ENCODE measurements at regions not wholly inside any gene's neighbourhood (a gene's known extent, or its start where the extent isn't known, plus 50 kb on each side); places are given as distances from the start of the nearest gene placed in this dataset.
"Not testable (repeated sequence)": the region's sequence is repeated elsewhere in the genome, so short reads cannot be mapped to it uniquely, and the experiment has no call there.

DNA sequence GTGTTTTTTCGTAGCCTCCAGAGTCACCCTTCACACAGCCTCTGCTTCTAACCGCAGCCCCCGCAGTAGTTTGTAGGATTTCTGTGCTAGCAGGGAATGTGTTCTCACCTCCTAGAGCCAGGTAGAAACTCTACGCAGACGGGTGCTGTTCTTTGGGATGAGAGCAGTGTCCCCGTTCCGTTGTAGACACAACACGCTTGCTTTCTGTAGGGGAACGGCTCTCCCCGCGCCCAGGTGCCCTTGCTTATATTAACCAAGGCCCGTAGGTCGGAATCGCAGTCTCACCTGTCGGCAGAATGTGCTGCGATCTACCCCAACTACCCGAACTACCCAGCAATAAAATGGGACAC is 111.8 kb upstream of the NBPF11 start:
- H3K9me3 ChIP-seq (ENCODE audit: low read length) = no peaks in the 10 kb centered on the region
- H3K79me2 ChIP-seq (ENCODE audit: insufficient read depth, low read length) = no peaks in the 10 kb centered on the region
- no peaks in the 10 kb centered on the region for H3F3A ChIP-seq (ENCODE audit: insufficient read depth, low read length)
- no peak overlapping the region for H3K27ac ChIP-seq (ENCODE audit: low read depth, low read length, poor library complexity, severe bottlenecking)
- H3K4me2 ChIP-seq (ENCODE audit: low read length) = peak overlapping the region; percentile 91
- no peaks in the 10 kb centered on the region for H3K36me3 ChIP-seq (ENCODE audit: insufficient read depth, low read length)
- TF ChIP-seq EZH2 (IDR thresholded peaks at IDR 0.05; ENCODE audit: borderline replicate concordance, low read length) = no peak
- TF ChIP-seq, protein P1, sequence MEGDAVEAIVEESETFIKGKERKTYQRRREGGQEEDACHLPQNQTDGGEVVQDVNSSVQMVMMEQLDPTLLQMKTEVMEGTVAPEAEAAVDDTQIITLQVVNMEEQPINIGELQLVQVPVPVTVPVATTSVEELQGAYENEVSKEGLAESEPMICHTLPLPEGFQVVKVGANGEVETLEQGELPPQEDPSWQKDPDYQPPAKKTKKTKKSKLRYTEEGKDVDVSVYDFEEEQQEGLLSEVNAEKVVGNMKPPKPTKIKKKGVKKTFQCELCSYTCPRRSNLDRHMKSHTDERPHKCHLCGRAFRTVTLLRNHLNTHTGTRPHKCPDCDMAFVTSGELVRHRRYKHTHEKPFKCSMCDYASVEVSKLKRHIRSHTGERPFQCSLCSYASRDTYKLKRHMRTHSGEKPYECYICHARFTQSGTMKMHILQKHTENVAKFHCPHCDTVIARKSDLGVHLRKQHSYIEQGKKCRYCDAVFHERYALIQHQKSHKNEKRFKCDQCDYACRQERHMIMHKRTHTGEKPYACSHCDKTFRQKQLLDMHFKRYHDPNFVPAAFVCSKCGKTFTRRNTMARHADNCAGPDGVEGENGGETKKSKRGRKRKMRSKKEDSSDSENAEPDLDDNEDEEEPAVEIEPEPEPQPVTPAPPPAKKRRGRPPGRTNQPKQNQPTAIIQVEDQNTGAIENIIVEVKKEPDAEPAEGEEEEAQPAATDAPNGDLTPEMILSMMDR (IDR thresholded peaks at IDR 0.05; ENCODE audit: low read length) = no peak
- no peaks in the 10 kb centered on the region for H3K27me3 ChIP-seq (ENCODE audit: insufficient read depth, low read length)
- H4K20me1 ChIP-seq (ENCODE audit: insufficient read depth, low read length) = no peaks in the 10 kb centered on the region
- no peaks in the 10 kb centered on the region for H3K9me2 ChIP-seq (ENCODE audit: low read depth, low read length)
- H3K9ac ChIP-seq (ENCODE audit: low read length) = peak overlapping the region; percentile 39
- H2AFZ ChIP-seq (ENCODE audit: low read length) = peak overlapping the region; percentile 5; the same call in 1 of the 2 replicates
- peaks cover 13% of the 10 kb centered on the region for H3K4me1 ChIP-seq (ENCODE audit: insufficient read depth, low read length, severe bottlenecking)
- peak overlapping the region; percentile 60 for H3K4me3 ChIP-seq (ENCODE audit: low read depth, low read length, poor library complexity, severe bottlenecking)

DNA sequence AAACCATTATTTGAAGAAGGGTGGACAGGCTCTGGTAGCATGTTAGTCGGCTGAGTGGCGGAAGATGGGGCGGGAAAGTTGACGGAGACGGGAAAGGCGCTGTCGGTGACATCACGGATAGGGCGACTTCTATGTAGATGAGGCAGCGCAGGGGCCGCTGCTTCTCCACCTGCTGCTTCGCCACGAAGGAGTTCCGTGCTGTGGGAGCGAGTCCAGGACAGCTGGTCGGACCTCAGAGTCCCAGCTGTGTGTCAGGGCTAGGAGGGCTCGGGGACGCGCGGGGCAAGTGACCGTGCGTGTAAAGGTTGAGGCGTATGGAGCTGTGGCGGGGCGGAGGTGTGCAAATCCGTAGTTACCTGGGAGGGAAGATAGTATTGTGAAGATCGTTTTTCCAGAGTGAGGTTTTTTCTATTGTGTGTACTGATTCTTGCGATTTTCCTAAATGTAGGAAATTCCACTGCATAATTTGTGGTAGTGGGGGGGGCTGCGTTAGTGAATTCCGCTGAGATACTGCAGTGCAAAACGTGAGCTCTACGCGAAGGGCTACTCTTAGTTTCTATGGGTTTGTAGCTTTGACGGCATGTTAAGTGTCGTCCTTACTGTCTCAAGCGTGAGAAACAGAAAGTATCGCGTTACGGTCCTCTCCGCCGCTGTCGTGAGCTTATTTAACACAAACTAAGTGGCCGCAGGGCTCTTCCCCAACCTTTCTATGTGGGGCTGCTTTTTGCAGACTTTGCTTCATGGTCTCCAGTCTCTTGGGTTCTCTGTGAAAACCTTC is 111.2 kb upstream of the NBPF11 start:
- H3K36me3 ChIP-seq (ENCODE audit: insufficient read depth, low read length) = no peaks in the 10 kb centered on the region
- peak overlapping the region; percentile 30; the same call in 1 of the 2 replicates for H2AFZ ChIP-seq (ENCODE audit: low read length)
- no peaks in the 10 kb centered on the region for H3K9me3 ChIP-seq (ENCODE audit: low read length)
- no peaks in the 10 kb centered on the region for H3F3A ChIP-seq (ENCODE audit: insufficient read depth, low read length)
- peak overlapping the region; percentile 39 for H3K9ac ChIP-seq (ENCODE audit: low read length)
- peak overlapping the region; percentile 91 for H3K4me2 ChIP-seq (ENCODE audit: low read length)
- H3K27me3 ChIP-seq (ENCODE audit: insufficient read depth, low read length) = no peaks in the 10 kb centered on the region
- peak overlapping the region; percentile 60 for H3K4me3 ChIP-seq (ENCODE audit: low read depth, low read length, poor library complexity, severe bottlenecking)
- no peaks in the 10 kb centered on the region for H4K20me1 ChIP-seq (ENCODE audit: insufficient read depth, low read length)
- peaks cover 13% of the 10 kb centered on the region for H3K4me1 ChIP-seq (ENCODE audit: insufficient read depth, low read length, severe bottlenecking)
- H3K9me2 ChIP-seq (ENCODE audit: low read depth, low read length) = no peaks in the 10 kb centered on the region
- TF ChIP-seq, protein P1 (IDR thresholded peaks at IDR 0.05; ENCODE audit: low read length) = no peak
- TF ChIP-seq EZH2 (IDR thresholded peaks at IDR 0.05; ENCODE audit: borderline replicate concordance, low read length) = no peak
- no peak overlapping the region for H3K27ac ChIP-seq (ENCODE audit: low read depth, low read length, poor library complexity, severe bottlenecking)
- H3K79me2 ChIP-seq (ENCODE audit: insufficient read depth, low read length) = no peaks in the 10 kb centered on the region

DNA sequence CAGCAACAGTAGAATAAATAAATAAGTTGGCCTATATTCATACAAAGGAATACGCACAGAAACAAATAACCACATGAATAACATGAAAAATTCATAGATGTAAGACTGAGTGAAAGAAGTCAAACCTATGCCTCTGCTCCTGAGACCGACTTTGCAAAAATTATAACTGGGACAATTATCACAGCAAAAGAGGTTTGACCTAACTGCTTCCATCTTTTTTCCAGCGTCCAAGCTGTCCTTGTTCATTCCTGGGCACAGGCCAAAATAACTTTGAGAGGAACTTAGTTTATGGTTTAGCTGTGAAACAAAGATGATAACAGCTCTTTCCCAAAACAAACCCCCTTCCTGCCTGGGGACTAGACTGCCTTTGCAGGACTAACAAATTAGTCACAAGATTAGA is 109.6 kb upstream of the NBPF11 start:
- H3F3A ChIP-seq (ENCODE audit: insufficient read depth, low read length); H2AFZ ChIP-seq (ENCODE audit: low read length); H3K9me2 ChIP-seq (ENCODE audit: low read depth, low read length); H3K36me3 ChIP-seq (ENCODE audit: insufficient read depth, low read length); H3K4me3 ChIP-seq (ENCODE audit: low read depth, low read length, poor library complexity, severe bottlenecking); H3K4me2 ChIP-seq (ENCODE audit: low read length); H4K20me1 ChIP-seq (ENCODE audit: insufficient read depth, low read length); H3K9me3 ChIP-seq (ENCODE audit: low read length); H3K27me3 ChIP-seq (ENCODE audit: insufficient read depth, low read length); H3K9ac ChIP-seq (ENCODE audit: low read length); H3K79me2 ChIP-seq (ENCODE audit: insufficient read depth, low read length); H3K27ac ChIP-seq (ENCODE audit: low read depth, low read length, poor library complexity, severe bottlenecking): not testable (repeated sequence)
- peaks cover 13% of the 10 kb centered on the region for H3K4me1 ChIP-seq (ENCODE audit: insufficient read depth, low read length, severe bottlenecking)

DNA sequence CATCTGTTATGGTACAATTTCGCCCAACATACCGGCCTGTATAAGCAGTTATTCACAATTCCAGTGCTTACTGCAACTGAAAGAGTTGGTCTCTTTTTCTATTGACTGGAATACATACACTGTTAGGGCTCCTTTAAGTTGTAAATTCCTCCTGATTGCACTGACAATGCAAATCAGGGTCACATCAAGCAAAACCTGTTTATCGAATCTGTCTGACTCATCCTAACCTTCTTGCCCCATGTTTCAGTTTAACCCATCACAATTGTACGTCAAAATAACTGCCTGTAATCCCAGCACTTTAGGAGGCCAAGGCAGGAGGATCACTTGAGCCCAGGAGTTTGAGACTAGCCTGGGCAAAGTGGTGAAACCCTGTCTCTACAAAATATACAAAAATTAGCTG is 105.8 kb upstream of the NBPF11 start:
- not testable (repeated sequence) for H3K36me3 ChIP-seq (ENCODE audit: insufficient read depth, low read length); H2AFZ ChIP-seq (ENCODE audit: low read length); H3K4me1 ChIP-seq (ENCODE audit: insufficient read depth, low read length, severe bottlenecking); H3K9me3 ChIP-seq (ENCODE audit: low read length); H3K9ac ChIP-seq (ENCODE audit: low read length); H3K4me2 ChIP-seq (ENCODE audit: low read length); H4K20me1 ChIP-seq (ENCODE audit: insufficient read depth, low read length); H3K79me2 ChIP-seq (ENCODE audit: insufficient read depth, low read length); H3K27ac ChIP-seq (ENCODE audit: low read depth, low read length, poor library complexity, severe bottlenecking); H3K9me2 ChIP-seq (ENCODE audit: low read depth, low read length); H3F3A ChIP-seq (ENCODE audit: insufficient read depth, low read length); H3K4me3 ChIP-seq (ENCODE audit: low read depth, low read length, poor library complexity, severe bottlenecking); H3K27me3 ChIP-seq (ENCODE audit: insufficient read depth, low read length)
